HepG2 (cell line): ENCODE measurements at regions not wholly inside any gene's neighbourhood (a gene's known extent, or its start where the extent isn't known, plus 50 kb on each side); places are given as distances from the start of the nearest gene placed in this dataset.

Experiments
- ATAC-seq: fragments of 200-7000 bp; cut with Tn5 transposase; 3 replicates; pipeline ENCODE4 v1.9.1; 2020; ENCODE audit warnings: mild to moderate bottlenecking, moderate library complexity
- BruUV-seq: library from RNA; stranded (reverse); fragments of 400-500 nt; replicated peaks from 2 replicates; lab custom pipeline; 2021; lab: Mats Ljungman, UMichigan
- CTCF ChIA-PET: fragments of 300-600 bp; formaldehyde crosslinking; extraction: SDS; loops from one replicate; lab custom pipeline; 2021; ENCODE audit warnings: low total read pairs, inconsistent platforms, low intra/inter-chr PET ratio; lab: Yijun Ruan, JAX
- POLR2A ChIA-PET: fragments of 350-600 bp; sonication (Branson Sonifier 250); formaldehyde crosslinking; loops from one replicate; lab custom pipeline; 2020; ENCODE audit warnings: antibody characterized with exemption, inconsistent platforms; lab: Yijun Ruan, JAX
- DNase-seq: peaks from one replicate; pipeline ENCODE4 v3.0.0-alpha.2; 2015; ENCODE audit warnings: low spot score
- FAIRE-seq: peaks from 3 replicates; lab custom pipeline; 2011; peaks lifted over from hg19 to GRCh38; lab: Jason Lieb, UNC
- H2AFZ ChIP-seq: one replicate; pipeline ENCODE4 v1.6.1; 2011; ENCODE audit warnings: low read length, inconsistent platforms
- H3K27ac ChIP-seq: fragments of 300-600 bp; 3 replicates; pipeline ENCODE4 v1.8.0; 2011; ENCODE audit warnings: mixed run types, mild to moderate bottlenecking, mixed read lengths, low read length, inconsistent platforms; ENCODE audit not compliant: insufficient read depth; ENCODE audit errors: extremely low read length
- H3K27me3 ChIP-seq, 2 experiments: fragments of 200-600 bp in 1 of 2; 2 replicates in 1 of 2; 3 replicates in 1 of 2; pipeline versions ENCODE4 v1.6.0 to v1.8.0; 2011; ENCODE audit warnings: low read length in 2 of 2, mild to moderate bottlenecking in 2 of 2, moderate library complexity in 2 of 2, inconsistent platforms in 1 of 2; ENCODE audit not compliant: insufficient read depth in 2 of 2, control insufficient read depth in 1 of 2
- H3K36me3 ChIP-seq, 2 experiments: fragments of 200-600 bp in 1 of 2; replicated peaks in 1 of 2; 2 replicates in 1 of 2; 3 replicates in 1 of 2; pipeline versions ENCODE4 v1.5.1 to v1.8.0; 2011; ENCODE audit warnings: low read length in 2 of 2, inconsistent platforms in 1 of 2; ENCODE audit not compliant: insufficient read depth in 2 of 2, control insufficient read depth in 1 of 2
- H3K4me1 ChIP-seq: 2 replicates; pipeline ENCODE4 v1.5.1; 2012; ENCODE audit warnings: low read length, inconsistent platforms; ENCODE audit not compliant: insufficient read depth
- H3K4me2 ChIP-seq: 2 replicates; pipeline ENCODE4 v1.6.0; 2011; ENCODE audit warnings: low read depth, low read length, inconsistent platforms
- H3K4me3 ChIP-seq, 3 experiments: fragments of 200-600 bp in 1 of 3; sonication (generic), shearing (Covaris generic) in 1 of 3; replicated peaks in 1 of 3; 2 replicates each; pipeline ENCODE4 v1.5.1; 2011 to 2016; ENCODE audit warnings: low read length in 3 of 3, inconsistent platforms in 2 of 3, low read depth in 2 of 3, mild to moderate bottlenecking in 2 of 3, control low read depth in 1 of 3, mixed read lengths in 1 of 3; ENCODE audit not compliant: insufficient read depth in 1 of 3
- H3K79me2 ChIP-seq: one replicate; pipeline ENCODE4 v1.6.1; 2011; ENCODE audit warnings: low read length, inconsistent platforms; ENCODE audit not compliant: insufficient read depth
- H3K9ac ChIP-seq: 2 replicates; pipeline ENCODE4 v1.6.0; 2011; ENCODE audit warnings: mild to moderate bottlenecking, low read depth, low read length, inconsistent platforms; ENCODE audit not compliant: insufficient read depth
- H3K9me3 ChIP-seq: 2 replicates; pipeline ENCODE4 v1.5.1; 2012; ENCODE audit warnings: mild to moderate bottlenecking, low read length
- H4K20me1 ChIP-seq: 2 replicates; pipeline ENCODE4 v1.6.0; 2011; ENCODE audit warnings: inconsistent platforms, mild to moderate bottlenecking, low read length, moderate library complexity; ENCODE audit not compliant: insufficient read depth
- FOXK2 ChIP-seq: fragments of 450-650 bp; IDR thresholded peaks from 2 replicates; pipeline ENCODE4 v1.6.1; 2016
- HDAC6 ChIP-seq: fragments of 200-600 bp; sonication (generic); IDR thresholded peaks from 2 replicates; pipeline ENCODE4 v1.7.0; 2017; ENCODE audit warnings: mild to moderate bottlenecking, antibody characterized with exemption, low read length, low read depth
- KLF13 ChIP-seq: sonication (generic); formaldehyde crosslinking; IDR thresholded peaks from 2 replicates; pipeline ENCODE4 v1.4.0; 2020; ENCODE audit warnings: mild to moderate bottlenecking, missing genetic modification reagents
- KLF15 ChIP-seq: sonication (generic); formaldehyde crosslinking; IDR thresholded peaks from 2 replicates; pipeline ENCODE4 v1.8.1; 2023; ENCODE audit warnings: borderline replicate concordance, mild to moderate bottlenecking, inconsistent platforms, missing genetic modification reagents, mixed read lengths
- NR2C2 ChIP-seq: sonication (generic); formaldehyde crosslinking; IDR thresholded peaks from 2 replicates; pipeline ENCODE4 v1.4.0; 2020; ENCODE audit warnings: missing genetic modification reagents, mild to moderate bottlenecking, moderate library complexity, borderline replicate concordance
- NR2F1 ChIP-seq, 2 experiments: fragments of 450-650 bp in 1 of 2; formaldehyde crosslinking in 1 of 2; IDR thresholded peaks; 2 replicates each; pipeline versions ENCODE4 v1.5.0 to v1.6.1; 2016 to 2020; ENCODE audit warnings: mild to moderate bottlenecking in 1 of 2, missing compliant biosample characterization in 1 of 2, missing genetic modification reagents in 1 of 2, moderate library complexity in 1 of 2
- PITX1 ChIP-seq: sonication (generic); formaldehyde crosslinking; IDR thresholded peaks from 2 replicates; pipeline ENCODE4 v1.5.1; 2020; ENCODE audit warnings: mild to moderate bottlenecking, missing genetic modification reagents
- PRDM15 ChIP-seq: sonication (generic); formaldehyde crosslinking; IDR thresholded peaks from 2 replicates; pipeline ENCODE4 v1.4.0; 2020; ENCODE audit warnings: missing genetic modification reagents
- REXO4 ChIP-seq: sonication (generic); formaldehyde crosslinking; IDR thresholded peaks from 2 replicates; pipeline ENCODE4 v1.8.0; 2022; ENCODE audit warnings: missing genetic modification reagents, mild to moderate bottlenecking, borderline replicate concordance
- SAFB2 ChIP-seq: sonication (generic); formaldehyde crosslinking; IDR thresholded peaks from 2 replicates; pipeline ENCODE4 v1.5.1; 2020; ENCODE audit warnings: missing genetic modification reagents, low read depth, mild to moderate bottlenecking, borderline replicate concordance
- WIZ ChIP-seq: sonication (generic); formaldehyde crosslinking; IDR thresholded peaks from 2 replicates; pipeline ENCODE4 v1.5.1; 2020; ENCODE audit warnings: mild to moderate bottlenecking, missing genetic modification reagents
- ZMYM4 ChIP-seq: sonication (generic); formaldehyde crosslinking; IDR thresholded peaks from 2 replicates; pipeline ENCODE4 v1.8.1; 2023; ENCODE audit warnings: mild to moderate bottlenecking, missing genetic modification reagents
- ZNF296 ChIP-seq: sonication (generic); formaldehyde crosslinking; conservative IDR thresholded peaks from 2 replicates; pipeline ENCODE4 v1.5.0; 2020; ENCODE audit warnings: mild to moderate bottlenecking, missing genetic modification reagents
- ZNF451 ChIP-seq: sonication (generic); formaldehyde crosslinking; IDR thresholded peaks from 2 replicates; pipeline ENCODE4 v1.5.0; 2020; ENCODE audit warnings: mild to moderate bottlenecking, missing genetic modification reagents
- ZNF567 ChIP-seq: sonication (generic); formaldehyde crosslinking; IDR thresholded peaks from 2 replicates; pipeline ENCODE4 v1.8.1; 2023; ENCODE audit warnings: mild to moderate bottlenecking, missing genetic modification reagents, borderline replicate concordance
- ZNF589 ChIP-seq: sonication (generic); formaldehyde crosslinking; conservative IDR thresholded peaks from 2 replicates; pipeline ENCODE4 v1.8.0; 2022; ENCODE audit warnings: mild to moderate bottlenecking, moderate library complexity, missing genetic modification reagents
- ZNF616 ChIP-seq: sonication (generic); formaldehyde crosslinking; IDR thresholded peaks from 2 replicates; pipeline ENCODE4 v1.5.0; 2020; ENCODE audit warnings: low read depth, mild to moderate bottlenecking, missing genetic modification reagents
- ZNF644 ChIP-seq: IDR thresholded peaks from 2 replicates; pipeline ENCODE4 v1.6.1; 2016; ENCODE audit warnings: low read depth
- ZNF724P ChIP-seq: sonication (generic); formaldehyde crosslinking; IDR thresholded peaks from 2 replicates; pipeline ENCODE4 v1.8.0; 2022; ENCODE audit warnings: missing genetic modification reagents, borderline replicate concordance
- WGBS: methylation state at CpG from one replicate; pipeline ENCODE4 v1.1.6; 2017; ENCODE audit warnings: low lambda C conversion rate; 5-methylcytosine and 5-hydroxymethylcytosine counted together
- in situ Hi-C: cut with HindIII; loops from 2 replicates; pipeline ENCODE4 v1.10.0; 2017; ENCODE audit warnings: low pct_unique_long_range_greater_than_20kb; ENCODE audit not compliant: extremely low pct_ligation_motif_present
- intact Hi-C: fragments of 100-400 bp; cut with micrococcal nuclease; formaldehyde crosslinking; loops from one replicate; pipeline ENCODE4 v1.10.0; 2022; ENCODE audit not compliant: unreplicated experiment
- TF ChIP-seq, protein P1 (sequence below): sonication (generic); formaldehyde crosslinking; IDR thresholded peaks from 2 replicates; pipeline ENCODE4 v1.8.0; 2022; ENCODE audit warnings: mild to moderate bottlenecking, missing genetic modification reagents; ENCODE audit not compliant: insufficient replicate concordance

GRCh38 chr9:135283671-135284070 is 195.9 kb upstream of the PPP1R26 start (continued):
- TF ChIP-seq KLF15 (CRISPR knock-in tag), result no peak
- no peak for TF ChIP-seq ZNF451
- TF ChIP-seq ZNF296 (CRISPR knock-in tag), result no peak
- TF ChIP-seq REXO4 (CRISPR knock-in tag), result no peak
- no peak for TF ChIP-seq ZNF567 (CRISPR knock-in tag)
- TF ChIP-seq ZNF644 (CRISPR knock-in tag), result no peak
- TF ChIP-seq ZNF616 (CRISPR knock-in tag), result no peak
- no peak for TF ChIP-seq WIZ (CRISPR knock-in tag)

DNA sequence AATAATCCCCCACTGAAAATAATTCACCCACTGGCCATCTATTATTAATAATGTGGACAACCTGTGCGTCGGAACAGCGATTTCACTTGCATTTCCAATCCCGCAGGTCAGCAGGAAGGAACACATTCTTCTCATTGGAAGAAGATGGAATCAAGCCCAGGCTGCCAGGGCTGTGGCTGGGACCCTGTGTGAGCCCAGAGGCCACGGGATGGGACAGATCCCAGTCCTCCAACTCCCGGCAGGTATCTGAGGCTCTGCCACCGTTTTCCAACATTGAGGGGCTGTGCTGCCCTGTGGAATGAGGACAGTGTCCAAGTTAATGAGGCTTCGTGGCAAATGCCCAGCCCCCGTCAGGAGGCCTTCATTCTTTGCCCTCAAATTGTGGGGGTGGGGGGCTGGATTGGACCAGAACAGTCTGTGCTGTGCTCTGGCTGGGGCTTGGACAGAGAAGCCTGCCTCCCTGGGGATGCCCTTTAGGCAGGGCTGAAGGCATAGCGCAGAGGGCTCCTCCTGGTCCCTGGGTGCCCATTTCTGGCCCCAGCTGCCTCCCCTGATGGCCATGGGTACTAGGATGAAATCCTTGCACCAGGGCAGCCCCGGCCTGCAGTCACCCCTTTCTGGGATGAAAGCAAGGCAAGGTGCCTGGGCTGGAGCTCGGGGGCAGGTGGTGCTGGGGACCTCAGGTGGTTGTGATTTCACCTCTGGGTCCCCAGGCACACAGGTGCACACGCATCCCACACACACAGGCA is 195.0 kb upstream of the PPP1R26 start:
- no peaks in the 10 kb centered on the region for H3K4me1 ChIP-seq
- FAIRE-seq (no peak), DNase-seq (no peak)
- H2AFZ ChIP-seq, result no peak overlapping the region
- H3K79me2 ChIP-seq, result no peaks in the 10 kb centered on the region
- WGBS, result 16% methylated on average over 8 of the region's 13 CpGs
- intact Hi-C loops (no loop called here), in situ Hi-C loops (no loop called here)
- no peak overlapping the region for H3K4me3 ChIP-seq
- no peak overlapping the region for H3K27ac ChIP-seq
- ChIA-PET POLR2A (no interaction called here), CTCF (no interaction called here)
- H4K20me1 ChIP-seq, result no peaks in the 10 kb centered on the region
- no peak overlapping the region for H3K4me2 ChIP-seq
- BruUV-seq, result no TSS peak
- H3K9ac ChIP-seq, result no peak overlapping the region
- peaks cover 4 to 53% of the 10 kb centered on the region in 2 experiments; a peak in 4 of 5 replicates for H3K27me3 ChIP-seq
- TF ChIP-seq FOXK2, result no peak
- TF ChIP-seq PITX1 (CRISPR knock-in tag), result no peak
- no peak for TF ChIP-seq PRDM15 (CRISPR knock-in tag)
- TF ChIP-seq ZNF589, result no peak
- no peak for TF ChIP-seq KLF13
- no peak for TF ChIP-seq NR2C2
- TF ChIP-seq NR2F1 (CRISPR knock-in tag; IDR thresholded peaks at IDR 0.05), result no peak
- TF ChIP-seq HDAC6, result no peak
- no peak for TF ChIP-seq ZNF724P (CRISPR knock-in tag)
- no peak for TF ChIP-seq ZMYM4 (CRISPR knock-in tag)
- TF ChIP-seq SAFB2 (CRISPR knock-in tag), result no peak
- TF ChIP-seq, protein P1, sequence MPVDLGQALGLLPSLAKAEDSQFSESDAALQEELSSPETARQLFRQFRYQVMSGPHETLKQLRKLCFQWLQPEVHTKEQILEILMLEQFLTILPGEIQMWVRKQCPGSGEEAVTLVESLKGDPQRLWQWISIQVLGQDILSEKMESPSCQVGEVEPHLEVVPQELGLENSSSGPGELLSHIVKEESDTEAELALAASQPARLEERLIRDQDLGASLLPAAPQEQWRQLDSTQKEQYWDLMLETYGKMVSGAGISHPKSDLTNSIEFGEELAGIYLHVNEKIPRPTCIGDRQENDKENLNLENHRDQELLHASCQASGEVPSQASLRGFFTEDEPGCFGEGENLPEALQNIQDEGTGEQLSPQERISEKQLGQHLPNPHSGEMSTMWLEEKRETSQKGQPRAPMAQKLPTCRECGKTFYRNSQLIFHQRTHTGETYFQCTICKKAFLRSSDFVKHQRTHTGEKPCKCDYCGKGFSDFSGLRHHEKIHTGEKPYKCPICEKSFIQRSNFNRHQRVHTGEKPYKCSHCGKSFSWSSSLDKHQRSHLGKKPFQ, result no peak
- TF ChIP-seq, all 625 proteins: peak for 0
- no peaks in the 10 kb centered on the region for H3K36me3 ChIP-seq
- ATAC-seq, result no peak
- H3K9me3 ChIP-seq, result no peaks in the 10 kb centered on the region
